Type B pancreatic cell (in vitro differentiated cells): ENCODE measurements at regions not wholly inside any gene's neighbourhood (a gene's known extent, or its start where the extent isn't known, plus 50 kb on each side); places are given as distances from the start of the nearest gene placed in this dataset.
"Not testable (repeated sequence)": the region's sequence is repeated elsewhere in the genome, so short reads cannot be mapped to it uniquely, and the experiment has no call there.

ENCODE experiments used
- DNase-seq: peaks from one replicate; pipeline ENCODE4 v3.0.0; 2021; ENCODE audit warnings: mixed read lengths; ENCODE audit not compliant: unreplicated experiment; ENCODE audit errors: extremely low spot score
- H3K27ac Mint-ChIP-seq: 2 replicates; pipeline ENCODE4 v1.8.0; 2021; ENCODE audit warnings: mild to moderate bottlenecking, mixed read lengths
- H3K27me3 Mint-ChIP-seq: 2 replicates; pipeline ENCODE4 v1.8.0; 2021; ENCODE audit warnings: mixed read lengths
- H3K36me3 Mint-ChIP-seq: 2 replicates; pipeline ENCODE4 v1.8.0; 2021; ENCODE audit warnings: mixed read lengths
- H3K4me1 Mint-ChIP-seq: one replicate; pipeline ENCODE4 v1.8.0; 2021; ENCODE audit warnings: mixed read lengths; ENCODE audit not compliant: unreplicated experiment
- H3K4me3 Mint-ChIP-seq: 2 replicates; pipeline ENCODE4 v1.8.0; 2021; ENCODE audit warnings: mild to moderate bottlenecking, mixed read lengths
- H3K9me3 Mint-ChIP-seq: 2 replicates; pipeline ENCODE4 v1.8.0; 2021; ENCODE audit warnings: mixed read lengths
- TF ChIP-seq, protein P1 (sequence below): fragments of 200-600 bp; sonication (generic); conservative IDR thresholded peaks from 2 replicates; pipeline ENCODE4 v1.5.0; 2021; ENCODE audit warnings: antibody characterized with exemption, mild to moderate bottlenecking

DNA sequence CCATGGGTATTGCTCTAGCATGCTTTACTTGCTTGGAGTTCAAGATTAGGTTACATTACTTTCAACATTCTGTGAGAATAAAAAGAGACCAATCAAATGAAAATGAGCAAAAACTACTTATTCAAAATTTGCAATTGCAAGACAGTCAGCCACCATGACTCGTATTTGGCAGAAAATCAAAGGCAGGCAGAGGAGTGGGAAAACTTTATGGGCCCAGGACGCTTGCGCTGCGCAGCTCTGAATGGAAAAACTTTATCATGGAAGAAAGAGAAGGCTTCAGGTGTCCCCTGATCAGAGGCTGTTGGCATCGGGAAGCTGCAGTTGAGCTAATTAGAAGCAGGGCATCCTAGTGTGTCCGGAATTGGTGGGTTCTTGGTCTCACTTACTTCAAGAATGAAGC lies 250.6 kb downstream of the USP46 start:
- H3K27ac Mint-ChIP-seq = no peak overlapping the region

DNA sequence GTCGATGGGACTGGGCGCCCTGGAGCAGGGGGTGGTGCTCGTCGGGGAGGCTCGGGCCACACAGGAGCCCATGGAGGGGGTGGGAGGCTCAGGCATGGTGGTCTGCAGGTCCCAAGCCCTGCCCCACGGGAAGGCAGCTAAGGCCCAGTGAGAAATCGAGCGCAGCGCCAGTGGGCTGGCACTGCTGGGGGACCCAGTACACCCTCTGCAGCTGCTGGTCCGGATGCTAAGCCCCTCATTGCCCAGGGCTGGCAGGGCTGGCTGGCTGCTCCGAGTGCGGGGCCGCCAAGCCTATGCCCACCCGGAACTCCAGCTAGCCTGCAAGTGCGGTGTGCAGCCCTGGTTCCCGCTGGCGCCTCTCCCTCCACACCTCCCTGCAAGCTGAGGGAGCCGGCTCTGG lies 249.3 kb downstream of the USP46 start:
- H3K4me1 Mint-ChIP-seq, H3K27ac Mint-ChIP-seq, H3K4me3 Mint-ChIP-seq, DNase-seq, H3K27me3 Mint-ChIP-seq, H3K36me3 Mint-ChIP-seq: not testable (repeated sequence)
- H3K9me3 Mint-ChIP-seq = peaks cover 11% of the 10 kb centered on the region

More for the DNA sequence above, 250.6 kb downstream of the USP46 start:
- Mint-ChIP-seq H3K9me3 (peaks cover 11% of the 10 kb centered on the region), H3K4me1 (peaks cover 7% of the 10 kb centered on the region), H3K27me3 (no peaks in the 10 kb centered on the region), H3K36me3 (no peaks in the 10 kb centered on the region), H3K4me3 (no peak overlapping the region)
- TF ChIP-seq, protein P1, sequence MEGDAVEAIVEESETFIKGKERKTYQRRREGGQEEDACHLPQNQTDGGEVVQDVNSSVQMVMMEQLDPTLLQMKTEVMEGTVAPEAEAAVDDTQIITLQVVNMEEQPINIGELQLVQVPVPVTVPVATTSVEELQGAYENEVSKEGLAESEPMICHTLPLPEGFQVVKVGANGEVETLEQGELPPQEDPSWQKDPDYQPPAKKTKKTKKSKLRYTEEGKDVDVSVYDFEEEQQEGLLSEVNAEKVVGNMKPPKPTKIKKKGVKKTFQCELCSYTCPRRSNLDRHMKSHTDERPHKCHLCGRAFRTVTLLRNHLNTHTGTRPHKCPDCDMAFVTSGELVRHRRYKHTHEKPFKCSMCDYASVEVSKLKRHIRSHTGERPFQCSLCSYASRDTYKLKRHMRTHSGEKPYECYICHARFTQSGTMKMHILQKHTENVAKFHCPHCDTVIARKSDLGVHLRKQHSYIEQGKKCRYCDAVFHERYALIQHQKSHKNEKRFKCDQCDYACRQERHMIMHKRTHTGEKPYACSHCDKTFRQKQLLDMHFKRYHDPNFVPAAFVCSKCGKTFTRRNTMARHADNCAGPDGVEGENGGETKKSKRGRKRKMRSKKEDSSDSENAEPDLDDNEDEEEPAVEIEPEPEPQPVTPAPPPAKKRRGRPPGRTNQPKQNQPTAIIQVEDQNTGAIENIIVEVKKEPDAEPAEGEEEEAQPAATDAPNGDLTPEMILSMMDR = no peak
- DNase-seq = no peak

DNA sequence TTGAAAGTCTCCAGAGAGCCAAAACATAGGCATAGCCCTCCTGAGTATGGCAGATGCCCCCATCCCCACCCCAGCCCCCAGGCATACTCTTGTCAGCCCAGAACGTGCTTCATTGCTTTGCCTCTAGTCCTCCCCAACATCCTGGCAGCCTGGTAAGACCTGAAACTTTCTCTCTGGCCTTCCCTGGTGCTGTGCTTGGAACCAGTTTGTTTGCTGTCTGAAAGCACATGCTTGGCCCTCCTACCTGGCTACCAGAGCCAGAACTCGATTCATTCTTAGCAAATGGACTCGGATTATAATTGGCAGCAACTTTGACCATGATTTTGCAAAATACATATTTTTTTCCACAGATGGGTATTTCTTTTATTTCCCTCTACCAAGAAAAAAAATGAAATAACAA lies 248.1 kb downstream of the USP46 start:
- no peaks in the 10 kb centered on the region for H3K27me3 Mint-ChIP-seq
- TF ChIP-seq, protein P1 = no peak
- no peaks in the 10 kb centered on the region for H3K36me3 Mint-ChIP-seq
- H3K4me1 Mint-ChIP-seq = peaks cover 7% of the 10 kb centered on the region
- no peak for DNase-seq
- H3K4me3 Mint-ChIP-seq = no peak overlapping the region
- no peak overlapping the region for H3K27ac Mint-ChIP-seq
- peaks cover 11% of the 10 kb centered on the region for H3K9me3 Mint-ChIP-seq

DNA sequence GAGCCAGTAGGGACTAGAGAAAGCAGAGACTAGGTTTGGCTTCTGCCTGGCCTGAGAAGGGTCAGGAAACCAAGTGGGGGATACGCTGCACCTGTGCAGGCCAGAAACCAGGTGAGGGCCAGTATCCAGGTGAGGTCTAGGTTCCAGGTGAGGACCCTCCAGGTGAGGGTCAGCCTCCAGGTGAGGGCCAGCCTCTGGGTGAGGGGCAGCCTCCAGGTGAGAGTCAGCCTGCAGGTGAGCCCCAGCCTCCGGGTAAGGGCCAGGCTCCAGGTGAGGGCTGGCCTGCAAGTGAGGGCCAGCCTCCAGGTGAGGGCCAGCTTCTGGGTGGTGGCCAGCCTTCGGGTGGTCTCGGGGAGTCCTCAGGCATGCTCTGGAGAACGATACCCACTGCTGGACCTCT lies 238.8 kb downstream of the USP46 start:
- no peaks in the 10 kb centered on the region for H3K27me3 Mint-ChIP-seq
- H3K4me1 Mint-ChIP-seq = peaks cover 22% of the 10 kb centered on the region
- no peak for DNase-seq
- no peaks in the 10 kb centered on the region for H3K36me3 Mint-ChIP-seq
- H3K4me3 Mint-ChIP-seq = no peak overlapping the region
- TF ChIP-seq, protein P1 = no peak
- no peaks in the 10 kb centered on the region for H3K9me3 Mint-ChIP-seq
- H3K27ac Mint-ChIP-seq = no peak overlapping the region

DNA sequence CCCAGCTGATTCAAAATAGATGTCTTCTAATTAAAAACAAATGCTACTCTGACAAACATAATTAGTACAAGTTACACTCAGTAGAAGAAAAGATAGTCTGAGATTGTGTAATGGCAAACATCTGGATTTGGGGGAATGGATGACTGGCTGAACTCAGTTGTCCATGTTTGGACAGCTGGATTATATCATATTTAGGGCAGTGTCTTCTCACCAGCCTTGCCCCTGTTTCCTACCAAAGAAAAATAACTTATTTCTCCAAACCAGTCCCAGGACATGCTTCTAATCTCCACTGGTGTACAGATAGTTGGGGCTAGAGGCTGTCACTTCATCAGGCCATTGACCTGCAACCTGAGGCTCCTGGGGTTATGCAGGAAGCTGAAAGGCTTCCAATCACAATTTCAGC lies 237.3 kb downstream of the USP46 start:
- Mint-ChIP-seq H3K27ac (no peak overlapping the region), H3K27me3 (no peaks in the 10 kb centered on the region), H3K9me3 (peaks cover 6% of the 10 kb centered on the region), H3K4me1 (peaks cover 29% of the 10 kb centered on the region), H3K36me3 (no peaks in the 10 kb centered on the region), H3K4me3 (peak overlapping the region; percentile 24)
- TF ChIP-seq, protein P1 = no peak
- DNase-seq = no peak

DNA sequence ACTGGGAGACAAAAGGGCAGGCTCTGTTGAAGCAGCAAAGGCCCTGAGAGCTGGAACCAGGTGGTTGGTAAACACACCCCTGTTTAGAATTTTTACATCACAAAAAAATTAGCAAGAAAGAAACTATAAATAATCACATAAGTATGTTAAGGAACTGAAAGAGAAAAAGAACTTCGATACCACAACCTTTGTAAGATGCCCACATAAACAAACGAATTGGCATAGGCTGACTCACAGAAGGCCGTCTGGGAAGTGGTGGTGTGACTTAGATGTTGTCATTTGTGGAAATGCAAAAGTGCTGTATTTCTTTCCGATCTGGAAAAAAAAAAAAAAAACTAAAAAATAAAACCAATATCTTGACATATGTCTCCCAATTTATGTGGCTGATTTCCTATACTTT lies 235.1 kb downstream of the USP46 start:
- TF ChIP-seq, protein P1 = no peak
- Mint-ChIP-seq H3K36me3 (no peaks in the 10 kb centered on the region), H3K27me3 (no peaks in the 10 kb centered on the region), H3K4me3 (no peak overlapping the region), H3K9me3 (peaks cover 6% of the 10 kb centered on the region), H3K27ac (no peak overlapping the region), H3K4me1 (peaks cover 22% of the 10 kb centered on the region)
- DNase-seq = no peak
